Esophagus muscularis mucosa (tissue), 4 donors: ENCODE measurements at regions not wholly inside any gene's neighbourhood (a gene's known extent, or its start where the extent isn't known, plus 50 kb on each side); places are given as distances from the start of the nearest gene placed in this dataset.
A peak's percentile ranks its signal among the peaks of the same experiment; 100 is the strongest.

Experiments used
- DNase-seq: peaks from one replicate; pipeline ENCODE4 v3.0.0-alpha.2; 2017; ENCODE audit errors: extremely low spot score
- H3K27ac ChIP-seq, 4 donors: fragments of 200-600 bp; sonication (generic); replicated peaks in 1 of 4; 1 replicate in 3 of 4; 2 replicates in 1 of 4; pipeline ENCODE4 v1.5.1; 2016 to 2019; ENCODE audit warnings: mild to moderate bottlenecking in 1 of 4
- H3K27me3 ChIP-seq, 4 donors: fragments of 200-600 bp; sonication (generic); one replicate each; pipeline versions ENCODE4 v1.5.1 to v1.6.0; 2016 to 2019
- H3K36me3 ChIP-seq, 4 donors: fragments of 200-600 bp; sonication (generic); one replicate each; pipeline ENCODE4 v1.5.1; 2016 to 2019
- H3K4me1 ChIP-seq, 4 donors: fragments of 200-600 bp; sonication (generic); one replicate each; pipeline ENCODE4 v1.5.1; 2016 to 2019
- H3K4me3 ChIP-seq, 4 donors: fragments of 200-600 bp; sonication (generic); 1 replicate in 2 of 4; 2 replicates in 2 of 4; pipeline ENCODE4 v1.5.1; 2016 to 2019; ENCODE audit warnings: mild to moderate bottlenecking in 4 of 4, moderate library complexity in 1 of 4
- H3K9me3 ChIP-seq, 4 donors: fragments of 200-600 bp; sonication (generic); 1 replicate in 3 of 4; 2 replicates in 1 of 4; pipeline ENCODE4 v1.5.1; 2016 to 2019
- EP300 ChIP-seq: sonication (generic); formaldehyde crosslinking; IDR thresholded peaks from one replicate; pipeline ENCODE4 v1.6.1; 2017; ENCODE audit warnings: antibody characterized with exemption
- POLR2A ChIP-seq: fragments of 450-650 bp; IDR thresholded peaks from one replicate; pipeline ENCODE4 v1.6.1; 2017; ENCODE audit warnings: antibody characterized with exemption, moderate library complexity, mild to moderate bottlenecking, low read depth
- POLR2AphosphoS5 ChIP-seq, 2 donors: sonication (generic); formaldehyde crosslinking; IDR thresholded peaks; one replicate each; pipeline ENCODE4 v1.6.1; 2017; ENCODE audit warnings: antibody characterized with exemption in 2 of 2
- WGBS: methylation state at CpG from one replicate; pipeline ENCODE4 v1.1.5; 2018; 5-methylcytosine and 5-hydroxymethylcytosine counted together
- intact Hi-C: fragments of 100-400 bp; cut with DNase I; formaldehyde crosslinking; loops from one replicate; pipeline ENCODE4 v1.15.1; 2023
- TF ChIP-seq, protein P1 (sequence below), 3 experiments: fragments of 200-600 bp in 2 of 3; fragments of 450-650 bp in 1 of 3; sonication (generic) in 2 of 3; IDR thresholded peaks; one replicate each; pipeline ENCODE4 v1.5.1; 2017 to 2019; ENCODE audit warnings: antibody characterized with exemption in 3 of 3, mild to moderate bottlenecking in 2 of 3, moderate library complexity in 1 of 3

DNA sequence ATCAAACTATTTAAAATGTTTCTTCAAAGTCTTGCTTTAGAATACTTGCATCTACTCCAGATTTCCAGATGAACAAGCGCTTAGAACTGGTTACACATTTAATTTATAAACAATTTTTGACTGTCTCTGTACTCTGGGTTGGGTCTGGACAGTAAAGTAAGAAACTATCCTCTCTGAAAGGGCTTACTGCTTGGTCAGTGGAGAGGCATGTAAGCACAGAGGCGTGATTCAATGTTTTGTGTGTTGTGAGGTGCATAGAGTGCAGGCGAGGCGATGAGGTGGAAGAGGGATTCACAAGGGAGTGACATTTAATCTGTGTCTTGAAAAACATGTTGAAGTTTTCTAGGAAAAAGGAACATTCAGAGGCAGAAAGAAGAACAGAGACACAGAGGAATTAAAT is 231.4 kb downstream of the VEGFC start:
- Histone ChIP-seq H3K9me3 (no peaks in the 10 kb centered on the region), H3K36me3 (no peaks in the 10 kb centered on the region), H3K27me3 (no peaks in the 10 kb centered on the region), H3K27ac (no peak overlapping the region), H3K4me1 (no peaks in the 10 kb centered on the region), H3K4me3 (no peak overlapping the region)
- WGBS, result 67% methylated on average over 4 of the region's 4 CpGs
- no peak for DNase-seq
- intact Hi-C loops, result no loop called here
- TF ChIP-seq EP300, result no peak
- TF ChIP-seq, protein P1, sequence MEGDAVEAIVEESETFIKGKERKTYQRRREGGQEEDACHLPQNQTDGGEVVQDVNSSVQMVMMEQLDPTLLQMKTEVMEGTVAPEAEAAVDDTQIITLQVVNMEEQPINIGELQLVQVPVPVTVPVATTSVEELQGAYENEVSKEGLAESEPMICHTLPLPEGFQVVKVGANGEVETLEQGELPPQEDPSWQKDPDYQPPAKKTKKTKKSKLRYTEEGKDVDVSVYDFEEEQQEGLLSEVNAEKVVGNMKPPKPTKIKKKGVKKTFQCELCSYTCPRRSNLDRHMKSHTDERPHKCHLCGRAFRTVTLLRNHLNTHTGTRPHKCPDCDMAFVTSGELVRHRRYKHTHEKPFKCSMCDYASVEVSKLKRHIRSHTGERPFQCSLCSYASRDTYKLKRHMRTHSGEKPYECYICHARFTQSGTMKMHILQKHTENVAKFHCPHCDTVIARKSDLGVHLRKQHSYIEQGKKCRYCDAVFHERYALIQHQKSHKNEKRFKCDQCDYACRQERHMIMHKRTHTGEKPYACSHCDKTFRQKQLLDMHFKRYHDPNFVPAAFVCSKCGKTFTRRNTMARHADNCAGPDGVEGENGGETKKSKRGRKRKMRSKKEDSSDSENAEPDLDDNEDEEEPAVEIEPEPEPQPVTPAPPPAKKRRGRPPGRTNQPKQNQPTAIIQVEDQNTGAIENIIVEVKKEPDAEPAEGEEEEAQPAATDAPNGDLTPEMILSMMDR (IDR thresholded peaks at IDR 0.05), result no peak
- TF ChIP-seq POLR2A, result no peak
- no peak for TF ChIP-seq POLR2AphosphoS5 (IDR thresholded peaks at IDR 0.05)

DNA sequence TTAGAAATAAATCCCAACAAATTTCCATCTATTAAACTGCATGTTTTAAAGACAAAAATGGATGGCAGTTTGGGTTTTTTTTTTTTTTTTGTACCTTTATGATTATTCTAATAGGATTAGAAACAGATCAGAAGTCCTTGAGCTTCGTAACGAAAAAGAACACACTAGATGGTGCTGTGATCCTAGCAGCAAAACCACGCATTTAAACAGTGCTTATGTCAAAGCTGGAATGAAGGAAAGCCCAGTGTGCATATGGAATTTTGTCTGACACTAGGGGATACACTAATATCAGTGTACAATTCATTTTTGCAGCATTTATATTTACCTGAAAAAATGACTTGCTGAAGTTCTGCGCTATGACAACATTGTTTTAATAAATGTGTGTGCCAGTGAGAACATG is 229.1 kb downstream of the VEGFC start:
- no peak for DNase-seq
- intact Hi-C loops, result loop anchor here (2.0 kb wide), 1 partner anchor 483 kb away; no protein-coding TSS in a partner anchor
- no peak for TF ChIP-seq POLR2AphosphoS5 (IDR thresholded peaks at IDR 0.05)
- TF ChIP-seq, protein P1 (IDR thresholded peaks at IDR 0.05), result peak; percentile 22 to 43 (median 24)
- no peak for TF ChIP-seq POLR2A
- TF ChIP-seq EP300, result no peak

DNA sequence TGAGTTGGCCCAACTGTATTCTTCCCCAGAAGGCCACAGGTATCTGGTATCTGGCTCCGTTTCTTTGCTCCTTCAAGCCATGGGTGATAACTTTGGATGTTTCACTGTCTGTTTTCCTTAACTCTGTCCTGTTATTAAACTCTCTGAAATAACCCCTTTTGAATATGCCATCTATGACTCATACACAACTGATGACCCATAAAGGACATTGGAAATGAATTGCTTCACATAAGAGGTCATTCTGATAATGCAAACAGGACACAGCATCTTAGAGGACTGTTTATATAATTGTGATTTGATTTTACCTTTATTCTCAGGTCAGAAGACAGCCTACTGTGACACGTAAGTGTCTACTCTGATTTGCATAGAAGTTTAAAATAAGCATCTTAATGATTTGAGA is 227.7 kb downstream of the VEGFC start:
- Histone ChIP-seq H3K9me3 (no peaks in the 10 kb centered on the region), H3K27ac (no peak overlapping the region), H3K36me3 (no peaks in the 10 kb centered on the region), H3K4me3 (no peak overlapping the region), H3K27me3 (no peaks in the 10 kb centered on the region), H3K4me1 (no peaks in the 10 kb centered on the region)
- intact Hi-C loops, result loop anchor here (5.0 kb wide), 1 partner anchor 227 kb away; the partner anchor contains the start of gene VEGFC
- TF ChIP-seq, protein P1 (IDR thresholded peaks at IDR 0.05), result no peak
- TF ChIP-seq POLR2AphosphoS5 (IDR thresholded peaks at IDR 0.05) (no peak), POLR2A (no peak), EP300 (no peak)
- DNase-seq, result no peak
- 93% methylated on average over 2 of the region's 2 CpGs for WGBS

More for the DNA sequence above, 229.1 kb downstream of the VEGFC start:
- Histone ChIP-seq H3K36me3 (no peaks in the 10 kb centered on the region), H3K27ac (no peak overlapping the region), H3K4me1 (no peaks in the 10 kb centered on the region), H3K27me3 (no peaks in the 10 kb centered on the region), H3K4me3 (no peak overlapping the region), H3K9me3 (no peaks in the 10 kb centered on the region)
- WGBS, result 53% methylated on average over 4 of the region's 4 CpGs

DNA sequence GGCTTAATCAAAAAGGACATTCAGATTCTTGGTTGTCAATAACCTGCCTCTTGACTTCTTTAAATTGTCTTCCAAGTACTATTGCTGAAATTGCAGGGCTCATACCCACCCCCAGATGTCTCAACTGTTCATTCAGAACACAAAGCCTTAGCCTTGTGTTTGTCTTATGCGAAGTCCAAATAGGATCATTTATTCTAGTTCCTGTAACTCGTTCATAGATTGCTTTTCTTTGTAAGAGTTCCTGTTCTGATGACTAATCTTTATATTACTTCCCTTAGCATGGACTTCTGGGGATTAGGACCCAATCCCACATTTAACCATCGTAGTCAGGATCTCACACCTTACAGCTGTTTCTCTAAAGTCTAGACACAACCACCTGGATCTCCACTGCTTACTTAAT is 226.0 kb downstream of the VEGFC start:
- no peak overlapping the region for H3K27ac ChIP-seq
- H3K27me3 ChIP-seq, result no peaks in the 10 kb centered on the region
- WGBS, result 64% methylated on average over 3 of the region's 3 CpGs
- H3K4me1 ChIP-seq, result no peaks in the 10 kb centered on the region
- no peak for DNase-seq
- no peaks in the 10 kb centered on the region for H3K36me3 ChIP-seq
- H3K4me3 ChIP-seq, result no peak overlapping the region
- TF ChIP-seq POLR2AphosphoS5 (IDR thresholded peaks at IDR 0.05) (no peak), POLR2A (no peak), EP300 (no peak)
- TF ChIP-seq, protein P1 (IDR thresholded peaks at IDR 0.05), result no peak
- no peaks in the 10 kb centered on the region for H3K9me3 ChIP-seq
- intact Hi-C loops, result loop anchor here (5.0 kb wide), 1 partner anchor 226 kb away; the partner anchor contains the start of gene VEGFC

DNA sequence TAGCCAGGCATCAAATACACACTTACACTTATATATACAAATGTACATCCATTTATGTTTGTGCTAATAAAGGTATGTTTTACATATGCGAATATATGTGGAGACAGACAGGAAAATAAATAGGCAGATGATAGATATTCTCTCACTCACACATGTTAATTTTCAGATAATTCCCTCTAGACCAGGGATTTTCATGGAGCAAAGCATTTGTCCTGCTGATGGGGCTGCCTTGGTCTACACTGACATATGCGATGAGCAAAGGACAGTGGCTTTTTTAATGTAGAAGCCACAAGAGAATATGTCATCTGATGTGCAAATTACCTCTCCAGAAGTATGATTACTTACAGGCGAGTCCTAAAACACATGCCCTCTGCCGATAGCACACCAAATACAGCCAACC is 224.5 kb downstream of the VEGFC start:
- no peaks in the 10 kb centered on the region for H3K36me3 ChIP-seq
- 97% methylated on average over 4 of the region's 4 CpGs for WGBS
- DNase-seq, result no peak
- intact Hi-C loops, result loop anchor here (5.0 kb wide), 1 partner anchor 224 kb away; the partner anchor contains the start of gene VEGFC
- H3K4me3 ChIP-seq, result no peak overlapping the region
- peaks cover 0 to 3% (median 0%) of the 10 kb centered on the region in 4 donors for H3K4me1 ChIP-seq
- no peaks in the 10 kb centered on the region for H3K27me3 ChIP-seq
- no peaks in the 10 kb centered on the region for H3K9me3 ChIP-seq
- no peak overlapping the region for H3K27ac ChIP-seq
- no peak for TF ChIP-seq POLR2A
- TF ChIP-seq POLR2AphosphoS5 (IDR thresholded peaks at IDR 0.05), result no peak
- TF ChIP-seq, protein P1 (IDR thresholded peaks at IDR 0.05), result no peak
- TF ChIP-seq EP300, result no peak
